ENCODE measurements at regions not wholly inside any gene's neighbourhood (a gene's known extent, or its start where the extent isn't known, plus 50 kb on each side); places are given as distances from the start of the nearest gene placed in this dataset.

DNA sequence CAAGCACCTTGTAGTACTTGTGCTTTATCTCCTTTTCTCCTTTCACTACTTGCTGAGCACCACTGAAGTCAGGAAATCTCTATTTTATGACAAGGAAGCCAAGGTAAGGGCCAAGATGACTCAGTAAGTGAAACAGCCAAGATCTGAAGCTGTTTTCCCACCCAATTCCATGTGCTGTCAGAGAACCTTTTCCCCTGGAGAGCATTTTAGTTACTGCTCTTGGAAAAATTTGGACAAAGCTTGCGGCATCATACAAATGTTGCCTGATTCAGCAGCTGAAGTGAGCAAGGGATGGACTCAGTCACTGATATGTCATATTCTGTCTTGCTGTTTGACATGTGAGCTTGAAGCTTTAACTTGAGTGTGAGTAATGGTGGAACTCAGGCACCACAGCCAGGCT, 391.4 kb downstream of the RAB28 start:
- no peak overlapping the region for H3K4me2 ChIP-seq (ENCODE audit: insufficient read depth, low read length)
- no TSS peak for BruUV-seq (replicated peaks)
- ChIA-PET CTCF (ENCODE audit: low intra/inter-chr PET ratio) (no interaction called here), POLR2A (no interaction called here)
- no peak overlapping the region for H3K9ac ChIP-seq (ENCODE audit: insufficient read depth in 1 of 2, low read depth in 2 of 2, low read length in 2 of 2)
- no peak for FAIRE-seq
- no peaks in the 10 kb centered on the region for H3K9me1 ChIP-seq (ENCODE audit: control insufficient read depth, insufficient read depth, low read length)
- no peak for ATAC-seq
- H3K36me3 ChIP-seq (ENCODE audit: control insufficient read depth, insufficient read depth, low read length), result no peaks in the 10 kb centered on the region
- no peaks in the 10 kb centered on the region for H3K4me1 ChIP-seq (replicated peaks in 1 of 2; ENCODE audit: control insufficient read depth in 2 of 2, insufficient read depth in 2 of 2, low read length in 2 of 2)
- H4K20me1 ChIP-seq (replicated peaks; ENCODE audit: control insufficient read depth, insufficient read depth, low read length), result no peaks in the 10 kb centered on the region
- intact Hi-C loops (cut with micrococcal nuclease) (no loop called here), in situ Hi-C loops (cut with MboI) (no loop called here)
- DNase-seq (ENCODE audit: extremely low read depth in 1 of 4, low spot score in 3 of 4), result no peak
- no peaks in the 10 kb centered on the region for H3K27me3 ChIP-seq (ENCODE audit: control insufficient read depth in 2 of 2, insufficient read depth in 2 of 2, low read length in 2 of 2)
- TF ChIP-seq, protein P1, sequence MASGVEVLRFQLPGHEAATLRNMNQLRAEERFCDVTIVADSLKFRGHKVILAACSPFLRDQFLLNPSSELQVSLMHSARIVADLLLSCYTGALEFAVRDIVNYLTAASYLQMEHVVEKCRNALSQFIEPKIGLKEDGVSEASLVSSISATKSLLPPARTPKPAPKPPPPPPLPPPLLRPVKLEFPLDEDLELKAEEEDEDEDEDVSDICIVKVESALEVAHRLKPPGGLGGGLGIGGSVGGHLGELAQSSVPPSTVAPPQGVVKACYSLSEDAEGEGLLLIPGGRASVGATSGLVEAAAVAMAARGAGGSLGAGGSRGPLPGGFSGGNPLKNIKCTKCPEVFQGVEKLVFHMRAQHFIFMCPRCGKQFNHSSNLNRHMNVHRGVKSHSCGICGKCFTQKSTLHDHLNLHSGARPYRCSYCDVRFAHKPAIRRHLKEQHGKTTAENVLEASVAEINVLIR (CRISPR knock-in tag; IDR thresholded peaks at IDR 0.05), result no peak
- TF ChIP-seq SP2 (IDR thresholded peaks at IDR 0.05; ENCODE audit: extremely low read depth, low read depth, low read length, poor library complexity, severe bottlenecking) (no peak), PTBP1 (IDR thresholded peaks at IDR 0.05; ENCODE audit: low read depth, low read length) (no peak), ZNF584 (CRISPR knock-in tag; IDR thresholded peaks at IDR 0.05; ENCODE audit: low read depth) (no peak), KAT8 (IDR thresholded peaks at IDR 0.05; ENCODE audit: low read depth) (no peak), ZNF232 (CRISPR knock-in tag; IDR thresholded peaks at IDR 0.05) (no peak), ZNF57 (CRISPR knock-in tag; IDR thresholded peaks at IDR 0.05) (no peak), ZNF785 (CRISPR knock-in tag; IDR thresholded peaks at IDR 0.05) (no peak), HDGF (IDR thresholded peaks at IDR 0.05) (no peak), FOXM1 (IDR thresholded peaks at IDR 0.05; ENCODE audit: low read depth) (no peak), FOXM1 (CRISPR knock-in tag; IDR thresholded peaks at IDR 0.05; ENCODE audit: low read depth) (no peak), TCF7 (IDR thresholded peaks at IDR 0.05; ENCODE audit: borderline replicate concordance) (no peak), SMARCB1 (IDR thresholded peaks at IDR 0.05; ENCODE audit: insufficient read length, low read depth) (no peak), SETDB1 (IDR thresholded peaks at IDR 0.05; ENCODE audit: low read length) (no peak), U2AF2 (optimal IDR thresholded peaks at IDR 0.05; ENCODE audit: low read depth, low read length) (no peak), ZSCAN32 (CRISPR knock-in tag; IDR thresholded peaks at IDR 0.05) (no peak), EGR1 (conservative IDR thresholded peaks at IDR 0.05) (no peak), NRF1 (conservative IDR thresholded peaks at IDR 0.05 in 1 of 2, IDR thresholded peaks at IDR 0.05 in 1 of 2) (no peak), KHSRP (IDR thresholded peaks at IDR 0.05) (no peak)
- 0% methylated on average over 1 of the region's 1 CpG for WGBS (ENCODE audit: insufficient coverage, low coverage, missing lambda C conversion rate)
- no peak overlapping the region for H3K27ac ChIP-seq (ENCODE audit: extremely low read depth, low read depth, low read length)
- H3K79me2 ChIP-seq (ENCODE audit: control insufficient read depth, insufficient read depth, low read length), result no peaks in the 10 kb centered on the region
- no peak overlapping the region for H2AFZ ChIP-seq (ENCODE audit: low read depth, low read length)
- no peaks in the 10 kb centered on the region for H3K9me3 ChIP-seq (replicated peaks; ENCODE audit: control insufficient read depth, insufficient read depth, low read depth, low read length)
- H3K4me3 ChIP-seq, result no peak overlapping the region

Data from K562 (cell line).